ENCODE measurements at regions not wholly inside any gene's neighbourhood (a gene's known extent, or its start where the extent isn't known, plus 50 kb on each side); places are given as distances from the start of the nearest gene placed in this dataset.
A peak's percentile ranks its signal among the peaks of the same experiment; 100 is the strongest.
"Not testable (repeated sequence)": the region's sequence is repeated elsewhere in the genome, so short reads cannot be mapped to it uniquely, and the experiment has no call there.

GRCh38 chr5:92328584-92329259 lies 945.6 kb upstream of the ARRDC3 start:
- no peak for DNase-seq (ENCODE audit: low read depth in 2 of 2)

GRCh38 chr5:92320446-92320845 lies 937.3 kb upstream of the ARRDC3 start:
- DNase-seq (ENCODE audit: low read depth in 2 of 2), result no peak

GRCh38 chr5:92313385-92313784 lies 930.3 kb upstream of the ARRDC3 start:
- DNase-seq (ENCODE audit: low read depth in 2 of 2), result no peak

DNA sequence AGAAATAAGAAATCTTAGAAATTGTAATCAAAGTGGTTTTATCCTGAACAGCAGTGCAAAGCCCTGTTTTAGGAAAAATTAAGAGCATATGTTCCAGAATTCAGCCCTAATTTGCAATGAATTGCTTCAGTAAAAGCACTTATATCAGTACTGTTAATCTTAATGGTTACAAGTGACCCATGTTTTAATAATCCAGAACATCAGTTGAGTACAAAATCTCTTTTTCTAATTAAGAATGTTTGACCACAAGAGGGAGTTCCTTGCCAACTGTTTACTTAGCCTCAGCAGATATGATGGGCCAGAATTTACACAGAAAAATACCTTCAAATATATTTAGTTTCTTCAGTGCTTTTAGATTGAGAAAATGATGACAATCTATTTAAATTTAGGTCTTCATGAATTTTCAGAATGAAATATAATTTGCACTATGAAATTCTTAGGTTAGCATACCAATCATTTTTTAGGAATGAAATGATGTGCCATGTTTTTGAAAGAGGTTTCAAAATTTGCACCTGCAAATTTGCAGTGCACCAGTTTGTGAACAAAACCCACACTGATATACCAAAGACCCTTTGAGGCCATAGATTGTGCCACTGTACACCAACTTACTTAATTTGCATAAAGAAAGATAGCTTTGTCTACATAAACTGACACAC lies 926.3 kb upstream of the ARRDC3 start:
- DNase-seq (ENCODE audit: low read depth in 2 of 2), result peak; percentile 16 to 18

DNA sequence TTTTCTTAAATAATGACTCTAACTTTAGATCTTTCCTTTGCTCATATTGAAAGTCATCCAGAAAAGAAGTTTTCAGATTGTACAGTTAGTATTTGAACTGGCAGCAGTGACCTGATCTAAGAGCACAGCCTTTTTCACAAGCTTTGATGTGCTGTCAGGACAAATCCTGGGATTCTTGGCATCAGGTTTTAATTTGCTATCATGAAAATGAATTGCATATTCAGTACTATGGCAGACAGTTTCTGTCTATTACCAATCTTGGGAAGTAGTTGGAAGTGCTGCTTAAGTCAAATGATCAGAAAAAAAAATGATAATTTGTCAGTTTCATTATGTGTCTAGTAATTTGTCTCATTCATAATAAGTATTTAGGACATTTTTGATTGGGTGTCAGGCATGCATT lies 925.6 kb upstream of the ARRDC3 start:
- no peak for DNase-seq (ENCODE audit: low read depth in 2 of 2)

DNA sequence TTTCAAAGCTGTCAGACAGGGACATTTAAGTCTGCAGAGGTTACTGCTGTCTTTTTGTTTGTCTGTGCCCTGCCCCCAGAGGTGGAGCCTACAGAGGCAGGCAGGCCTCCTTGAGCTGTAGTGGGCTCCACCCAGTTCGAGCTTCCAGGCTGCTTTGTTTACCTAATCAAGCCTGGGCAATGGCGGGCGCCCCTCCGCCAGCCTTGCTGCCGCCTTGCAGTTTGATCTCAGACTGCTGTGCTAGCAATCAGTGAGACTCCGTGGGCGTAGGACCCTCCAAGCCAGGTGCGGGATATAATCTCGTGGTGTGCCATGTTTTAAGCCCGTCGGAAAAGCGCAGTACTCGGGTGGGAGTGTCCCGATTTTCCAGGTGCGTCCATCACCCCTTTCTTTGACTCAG lies 919.2 kb upstream of the ARRDC3 start:
- DNase-seq (ENCODE audit: low read depth in 2 of 2), result not testable (repeated sequence)

DNA sequence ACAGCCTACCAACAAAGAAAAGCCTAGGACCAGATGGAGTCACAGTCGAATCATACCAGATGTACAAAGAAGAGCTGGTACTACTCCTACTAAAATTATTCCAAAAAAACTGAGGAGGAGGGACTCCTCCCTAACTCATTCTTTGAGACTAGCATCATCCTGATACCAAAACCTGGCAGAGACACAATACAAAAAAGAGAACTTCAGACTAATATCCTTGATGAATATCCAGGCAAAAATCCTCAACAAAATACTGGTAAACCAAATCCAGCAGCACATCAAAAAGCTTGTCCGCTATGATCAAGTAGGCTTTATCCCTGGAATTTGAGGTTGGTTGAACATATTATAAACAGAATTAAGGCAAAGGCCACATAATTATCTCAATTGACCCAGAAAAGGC lies 900.4 kb upstream of the ARRDC3 start:
- no peak for DNase-seq (ENCODE audit: low read depth in 2 of 2)

- DNase-seq (ENCODE audit: low read depth in 2 of 2), result not testable (repeated sequence)
These were observed 888.6 kb upstream of the ARRDC3 start for GRCh38 chr5:92271750-92272149.

GRCh38 chr5:92268343-92268742 lies 885.2 kb upstream of the ARRDC3 start:
- no peak for DNase-seq (ENCODE audit: low read depth in 2 of 2)

DNA sequence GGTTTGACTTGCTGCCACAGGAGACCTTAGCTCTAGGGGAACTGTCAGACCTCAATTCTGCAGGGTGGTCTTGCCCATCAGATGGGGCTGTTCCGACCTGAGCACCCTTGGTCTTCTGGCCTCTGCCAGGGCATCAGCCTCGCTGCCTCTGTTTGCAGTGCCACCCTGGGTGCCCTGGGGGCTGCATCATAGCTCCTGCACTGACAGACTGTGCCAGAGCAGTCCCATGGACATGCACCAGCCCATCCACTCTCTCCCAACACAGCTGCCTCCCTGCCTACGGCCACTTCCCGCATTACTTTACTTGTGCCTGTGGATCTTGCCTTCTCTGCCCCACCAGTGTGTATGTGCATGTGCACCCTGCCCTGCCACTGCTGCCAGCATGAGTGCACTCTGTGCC lies 884.7 kb upstream of the ARRDC3 start:
- no peak for DNase-seq (ENCODE audit: low read depth in 2 of 2)

DNA sequence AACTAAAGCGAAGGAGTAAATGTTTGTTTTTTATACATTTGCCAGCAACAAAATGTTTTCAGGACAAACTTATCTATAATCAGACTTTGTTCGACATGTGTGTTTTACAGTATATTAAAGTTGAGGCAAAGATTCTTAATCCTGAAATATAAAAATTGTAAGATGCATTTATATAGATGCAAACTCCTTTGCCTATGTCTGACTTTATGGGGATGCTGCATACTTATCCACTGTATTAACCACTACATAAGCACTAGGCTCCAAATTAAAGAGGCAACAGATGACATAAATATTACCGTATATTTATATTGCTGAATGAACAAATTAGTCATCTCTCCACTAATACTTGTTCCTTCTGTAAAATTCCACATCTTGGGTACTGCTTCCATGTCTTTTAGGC lies 882.7 kb upstream of the ARRDC3 start:
- DNase-seq (ENCODE audit: low read depth in 2 of 2), result no peak

GRCh38 chr5:92255605-92256004 lies 872.5 kb upstream of the ARRDC3 start:
- DNase-seq (ENCODE audit: low read depth in 2 of 2), result not testable (repeated sequence)

DNA sequence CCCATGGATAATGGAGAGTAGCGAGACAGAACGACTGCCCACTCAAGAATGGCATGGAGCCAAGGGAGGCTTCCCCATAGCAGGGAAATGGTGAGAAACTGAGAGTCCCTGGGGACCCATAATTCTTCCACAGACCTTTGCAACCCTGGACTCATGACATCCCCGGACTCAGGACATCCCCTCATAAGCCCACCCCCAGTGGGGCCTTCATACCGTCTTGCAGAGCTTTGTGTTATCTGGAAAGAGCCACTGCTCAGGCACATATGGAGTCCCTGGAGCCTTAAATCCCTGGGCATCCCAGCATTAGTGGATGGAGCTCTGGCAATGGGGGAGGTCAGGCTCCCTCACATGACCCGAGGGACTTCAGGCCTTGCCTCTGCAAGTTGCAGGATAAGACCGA lies 865.4 kb upstream of the ARRDC3 start:
- no peak for DNase-seq (ENCODE audit: low read depth in 2 of 2)

DNA sequence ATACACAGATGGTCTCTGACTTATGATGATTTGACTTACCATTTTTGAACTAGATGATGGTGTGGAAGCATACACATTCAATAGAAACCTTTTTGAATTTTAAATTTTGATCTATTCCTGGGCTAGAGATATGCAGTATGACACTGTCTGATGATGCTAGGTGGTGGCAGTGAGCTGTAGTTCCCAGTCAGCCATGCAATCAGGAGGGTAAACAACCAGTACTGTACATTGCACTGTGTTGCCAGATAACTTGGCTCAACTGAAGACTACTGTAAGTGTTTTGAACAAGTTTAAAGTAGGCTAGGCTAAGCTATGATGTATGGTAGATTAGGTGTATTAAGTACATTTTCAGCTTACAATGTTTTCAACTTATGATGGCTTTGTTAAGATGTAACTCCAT lies 859.1 kb upstream of the ARRDC3 start:
- no peak for DNase-seq (ENCODE audit: low read depth in 2 of 2)

DNA sequence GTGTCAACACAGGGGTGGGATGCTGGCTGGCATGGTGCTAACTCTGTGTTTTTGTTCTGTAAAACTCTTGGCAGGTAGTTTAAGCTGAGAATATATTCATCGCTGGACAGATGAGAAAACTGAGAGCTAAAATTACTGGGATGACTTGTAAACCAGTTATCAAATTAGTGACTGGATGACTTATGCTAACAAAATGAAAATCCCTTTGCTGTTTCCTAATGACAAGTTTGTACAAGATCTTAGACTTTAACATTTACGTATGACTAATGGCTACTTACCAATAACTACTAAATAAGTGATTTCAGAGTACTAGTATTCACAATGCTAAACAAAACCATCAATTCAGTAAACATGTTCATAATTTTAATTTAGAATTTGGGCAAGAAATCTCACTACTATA lies 854.8 kb upstream of the ARRDC3 start:
- DNase-seq (ENCODE audit: low read depth in 2 of 2), result no peak

GRCh38 chr5:92222449-92222848 lies 839.3 kb upstream of the ARRDC3 start:
- no peak for DNase-seq (ENCODE audit: low read depth in 2 of 2)

DNA sequence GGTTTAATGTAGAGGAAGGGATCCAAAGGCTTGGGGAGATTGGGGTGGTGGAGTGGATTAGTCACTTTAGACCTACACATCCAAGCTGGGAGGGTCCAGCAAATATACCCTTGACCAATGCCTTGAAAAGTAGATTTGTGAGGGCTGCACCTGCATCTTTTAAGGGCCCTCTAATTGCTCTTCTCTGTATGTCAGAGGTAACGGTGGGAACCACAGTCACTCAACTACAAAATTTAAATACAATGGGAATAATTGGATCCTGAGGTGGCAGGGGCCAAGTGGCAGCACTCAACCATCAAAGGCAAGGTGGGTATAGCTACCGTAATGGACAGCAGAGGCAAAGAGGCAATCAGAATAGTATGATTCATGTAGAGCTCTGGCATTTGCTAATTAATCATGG lies 833.7 kb upstream of the ARRDC3 start:
- DNase-seq (ENCODE audit: low read depth in 2 of 2), result not testable (repeated sequence)

DNA sequence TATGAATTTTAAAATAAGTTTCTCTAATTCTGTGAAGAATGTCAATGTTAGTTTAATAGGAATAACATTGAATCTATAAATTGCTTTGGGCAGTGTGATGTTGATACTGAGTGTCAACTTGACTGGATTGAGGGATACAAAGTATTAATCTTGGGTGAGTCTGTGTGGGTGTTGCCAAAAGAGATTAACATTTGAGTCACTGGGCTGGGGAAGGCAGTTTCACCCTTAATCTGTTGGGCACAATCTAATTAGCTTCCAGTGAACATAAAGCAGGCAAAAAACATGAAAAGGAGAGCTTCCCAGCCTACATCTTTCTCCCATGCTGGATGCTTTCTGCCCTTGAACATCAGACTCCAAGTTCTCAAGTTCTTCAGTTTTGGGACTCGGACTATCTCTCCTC lies 832.0 kb upstream of the ARRDC3 start:
- no peak for DNase-seq (ENCODE audit: low read depth in 2 of 2)

DNA sequence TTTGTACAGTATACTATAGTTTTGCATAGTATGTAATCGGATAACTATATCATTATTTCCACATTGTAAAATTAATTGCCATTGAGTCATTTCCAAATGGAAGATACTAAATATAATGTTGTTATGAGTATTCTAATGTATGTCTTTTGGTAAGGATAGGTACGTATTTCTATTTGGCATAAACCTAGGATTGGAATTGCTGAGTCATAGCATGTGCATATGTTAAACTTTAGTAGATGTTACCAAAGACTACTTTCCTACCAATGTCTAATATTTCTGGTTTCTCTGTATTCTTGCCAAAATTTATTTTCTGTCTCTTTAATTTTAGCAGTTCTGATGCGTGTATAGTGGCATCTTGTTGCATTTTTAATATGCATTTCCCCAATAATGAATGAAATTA lies 825.1 kb upstream of the ARRDC3 start:
- no peak for DNase-seq (ENCODE audit: low read depth in 2 of 2)

GRCh38 chr5:92207151-92207550 lies 824.0 kb upstream of the ARRDC3 start:
- DNase-seq (ENCODE audit: low read depth in 2 of 2), result no peak

- DNase-seq (ENCODE audit: low read depth in 2 of 2), result no peak
These were observed 823.6 kb upstream of the ARRDC3 start for GRCh38 chr5:92206681-92207080.

DNA sequence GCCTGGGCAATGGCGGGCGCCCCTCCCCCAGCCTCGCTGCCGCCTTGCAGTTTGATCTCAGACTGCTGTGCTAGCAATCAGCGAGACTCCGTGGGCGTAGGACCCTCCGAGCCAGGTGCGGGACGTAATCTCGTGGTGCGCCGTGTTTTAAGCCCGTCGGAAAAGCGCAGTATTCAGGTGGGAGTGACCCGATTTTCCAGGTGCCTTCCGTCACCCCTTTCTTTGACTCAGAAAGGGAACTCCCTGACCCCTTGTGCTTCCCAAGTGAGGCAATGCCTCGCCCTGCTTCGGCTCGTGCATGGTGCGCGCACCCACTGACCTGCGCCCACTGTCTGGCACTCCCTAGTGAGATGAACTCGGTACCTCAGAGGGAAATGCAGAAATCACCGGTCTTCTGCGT lies 815.9 kb upstream of the ARRDC3 start:
- not testable (repeated sequence) for DNase-seq (ENCODE audit: low read depth in 2 of 2)

DNA sequence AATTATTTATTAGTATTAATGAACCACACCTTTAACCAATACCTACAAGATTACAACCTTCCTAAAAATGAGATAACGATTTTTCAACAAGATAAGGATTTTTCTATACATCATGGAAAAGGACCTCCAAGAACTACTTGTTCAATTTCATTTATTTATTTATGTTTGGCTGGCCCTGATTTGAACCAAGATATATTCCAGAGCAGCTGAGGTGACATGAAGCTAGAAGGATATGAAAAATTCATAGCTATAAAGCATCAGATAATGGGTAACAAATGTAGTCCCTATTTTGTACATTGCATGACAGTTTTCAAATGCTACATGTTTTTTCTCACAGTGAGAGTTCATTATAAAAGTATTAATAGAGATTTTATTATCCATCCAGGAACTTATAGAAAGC lies 798.5 kb upstream of the ARRDC3 start:
- no peak for DNase-seq (ENCODE audit: low read depth in 2 of 2)

DNA sequence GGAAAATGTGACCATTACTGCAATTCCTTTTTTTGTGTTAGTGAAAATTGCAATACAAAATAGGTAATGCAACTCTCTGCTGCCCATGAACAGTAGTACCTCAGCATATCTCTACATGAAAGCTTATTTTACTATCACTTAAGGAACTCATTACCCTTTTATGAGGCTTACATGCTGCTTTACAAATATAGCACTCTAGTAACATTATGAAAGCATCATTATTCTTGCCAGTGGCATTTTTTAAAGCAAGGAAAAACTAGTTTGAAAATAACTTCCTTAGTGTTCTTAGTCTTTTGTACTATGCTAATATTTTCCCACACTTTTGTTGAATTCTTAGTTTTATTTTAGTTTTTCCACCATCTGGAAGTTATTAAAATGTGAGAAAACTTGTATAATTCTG lies 797.3 kb upstream of the ARRDC3 start:
- no peak for DNase-seq (ENCODE audit: low read depth in 2 of 2)
